Activated naive CD4-positive, alpha-beta T cell treated with anti-CD3 and anti-CD28 coated beads for 36 hours (primary cell): ENCODE measurements at regions not wholly inside any gene's neighbourhood (a gene's known extent, or its start where the extent isn't known, plus 50 kb on each side); places are given as distances from the start of the nearest gene placed in this dataset.

Experiments used
- CTCF ChIA-PET: fragments of 350-600 bp; sonication (Branson Sonifier 250); formaldehyde crosslinking; loops from one replicate; lab custom pipeline; 2021; ENCODE audit warnings: antibody characterized with exemption; lab: Charles Lee
- DNase-seq: peaks from one replicate; pipeline ENCODE4 v3.0.0-alpha.2; 2020
- H3K27ac Mint-ChIP-seq: one replicate; pipeline ENCODE4 v1.8.0; 2021; ENCODE audit warnings: mild to moderate bottlenecking, mixed read lengths
- H3K27me3 Mint-ChIP-seq: one replicate; pipeline ENCODE4 v1.8.0; 2021; ENCODE audit warnings: low read depth, mixed read lengths
- H3K36me3 Mint-ChIP-seq: one replicate; pipeline ENCODE4 v1.8.0; 2021; ENCODE audit warnings: low read depth, mixed read lengths
- H3K4me1 Mint-ChIP-seq: one replicate; pipeline ENCODE4 v1.8.0; 2021; ENCODE audit warnings: low read depth, mixed read lengths
- H3K4me3 Mint-ChIP-seq: one replicate; pipeline ENCODE4 v1.8.0; 2021; ENCODE audit warnings: mild to moderate bottlenecking, moderate library complexity, mixed read lengths
- H3K9me3 Mint-ChIP-seq: one replicate; pipeline ENCODE4 v1.8.0; 2021; ENCODE audit warnings: mixed read lengths
- intact Hi-C: fragments of 100-400 bp; cut with micrococcal nuclease; formaldehyde crosslinking; loops from one replicate; pipeline ENCODE4 v1.15.1; 2023

DNA sequence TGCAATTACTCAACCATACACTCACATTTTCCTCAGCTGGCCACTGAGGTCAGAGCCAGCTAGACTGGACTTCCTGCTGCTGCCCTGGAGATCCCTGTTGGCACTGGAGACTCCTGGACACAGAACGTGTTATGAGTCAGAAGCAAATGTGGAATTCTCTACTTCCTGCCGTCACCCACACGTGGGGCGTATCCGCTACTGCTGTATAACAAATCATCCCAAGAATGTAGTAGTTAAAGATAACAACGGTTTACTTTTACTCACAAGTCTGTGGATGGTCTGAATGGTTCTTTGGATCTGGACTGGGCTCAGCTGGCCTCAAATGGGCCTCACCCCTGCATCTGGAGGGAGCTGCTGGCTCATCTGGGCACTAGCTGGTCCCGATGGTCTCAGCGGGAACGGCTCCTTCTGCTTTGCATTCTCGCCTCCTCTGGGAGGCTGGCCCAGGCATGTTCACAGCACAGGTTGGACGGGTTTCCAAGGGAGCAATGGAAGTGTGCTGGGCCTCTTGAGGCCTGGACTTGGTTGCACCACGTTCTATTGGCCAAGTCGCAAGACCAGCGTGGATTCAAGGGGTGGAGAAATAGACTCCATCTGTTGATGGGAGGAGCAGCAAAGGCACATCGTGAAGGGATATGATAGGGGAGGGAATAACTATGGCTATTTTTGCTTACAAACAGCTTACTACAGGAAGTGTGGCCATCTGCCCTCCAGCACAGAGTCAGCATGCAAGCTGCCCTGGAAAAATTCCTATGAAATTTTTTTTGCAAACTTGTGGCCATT lies 118.5 kb downstream of the SNX5 start:
- Mint-ChIP-seq H3K4me3 (no peak overlapping the region), H3K36me3 (no peaks in the 10 kb centered on the region), H3K4me1 (no peaks in the 10 kb centered on the region), H3K9me3 (no peaks in the 10 kb centered on the region), H3K27me3 (no peaks in the 10 kb centered on the region), H3K27ac (no peak overlapping the region)
- DNase-seq, result no peak
- CTCF ChIA-PET, result no interaction called here
- intact Hi-C loops, result no loop called here

GRCh38 chr20:17849138-17849900 lies 119.3 kb downstream of the SNX5 start:
- intact Hi-C loops, result no loop called here
- no peak overlapping the region for H3K27ac Mint-ChIP-seq
- no peaks in the 10 kb centered on the region for H3K9me3 Mint-ChIP-seq
- H3K4me1 Mint-ChIP-seq, result no peaks in the 10 kb centered on the region
- no peak for DNase-seq
- no peak overlapping the region for H3K4me3 Mint-ChIP-seq
- H3K27me3 Mint-ChIP-seq, result no peaks in the 10 kb centered on the region
- no peaks in the 10 kb centered on the region for H3K36me3 Mint-ChIP-seq
- CTCF ChIA-PET, result no interaction called here

DNA sequence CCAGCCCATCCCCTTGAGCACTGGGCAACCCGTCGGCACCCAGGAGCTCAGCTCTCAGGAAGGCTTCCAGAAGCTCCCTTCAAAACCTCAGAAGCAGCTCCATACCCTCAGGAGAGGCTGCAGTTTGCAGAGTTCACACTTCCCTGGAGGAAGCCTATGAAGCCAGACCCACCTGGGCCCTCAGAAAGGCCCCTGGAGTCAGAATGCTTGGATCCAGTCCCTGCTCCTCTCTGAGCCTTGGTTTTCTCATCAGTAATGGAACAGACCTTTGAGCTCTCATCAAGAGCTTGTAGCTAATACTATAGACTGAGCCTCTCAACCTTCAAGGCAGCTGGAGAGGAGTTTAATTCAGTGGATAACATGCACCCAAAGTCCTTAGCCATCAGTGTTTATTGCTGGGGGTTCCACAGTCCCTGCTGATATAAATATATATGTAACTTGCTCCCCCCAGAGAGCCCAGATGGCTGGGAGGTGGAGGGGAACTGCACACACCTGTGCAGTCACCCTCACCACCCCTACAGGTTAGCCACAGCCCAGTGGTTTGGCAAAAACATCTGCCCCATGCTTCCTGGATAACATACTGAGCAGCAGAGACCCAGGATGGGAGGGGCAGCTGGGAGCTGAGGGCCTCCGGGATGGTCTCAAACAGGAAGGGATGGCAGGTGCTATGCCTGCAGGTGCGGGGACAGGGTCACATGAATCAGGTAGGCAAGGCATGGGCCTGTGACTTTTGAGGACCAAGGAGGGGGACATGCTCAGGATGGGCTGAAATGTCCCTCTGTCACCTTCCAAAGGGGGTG lies 120.1 kb downstream of the SNX5 start:
- CTCF ChIA-PET, result interaction anchor here (0.6 kb wide), 1 partner anchor 20 kb away, joined by 3 read pairs; no protein-coding TSS in a partner anchor
- intact Hi-C loops, result no loop called here
- no peak overlapping the region for H3K4me3 Mint-ChIP-seq
- no peaks in the 10 kb centered on the region for H3K27me3 Mint-ChIP-seq
- H3K9me3 Mint-ChIP-seq, result no peaks in the 10 kb centered on the region
- H3K27ac Mint-ChIP-seq, result no peak overlapping the region
- H3K36me3 Mint-ChIP-seq, result no peaks in the 10 kb centered on the region
- no peak for DNase-seq
- H3K4me1 Mint-ChIP-seq, result no peaks in the 10 kb centered on the region

- Mint-ChIP-seq H3K36me3 (no peaks in the 10 kb centered on the region), H3K4me1 (no peaks in the 10 kb centered on the region), H3K27ac (no peak overlapping the region), H3K27me3 (no peaks in the 10 kb centered on the region), H3K4me3 (no peak overlapping the region), H3K9me3 (no peaks in the 10 kb centered on the region)
- intact Hi-C loops, result no loop called here
- CTCF ChIA-PET, result interaction anchor here (0.6 kb wide), 2 partner anchors 102 to 285 kb away, joined by 3 to 4 read pairs; no protein-coding TSS in a partner anchor
- no peak for DNase-seq
Observed at GRCh38 chr20:17845701-17846475, 122.7 kb downstream of the SNX5 start.

- intact Hi-C loops, result no loop called here
- CTCF ChIA-PET, result no interaction called here
- no peaks in the 10 kb centered on the region for H3K9me3 Mint-ChIP-seq
- no peak for DNase-seq
- H3K27me3 Mint-ChIP-seq, result no peaks in the 10 kb centered on the region
- no peak overlapping the region for H3K27ac Mint-ChIP-seq
- H3K36me3 Mint-ChIP-seq, result no peaks in the 10 kb centered on the region
- H3K4me1 Mint-ChIP-seq, result no peaks in the 10 kb centered on the region
- no peak overlapping the region for H3K4me3 Mint-ChIP-seq
Observed at GRCh38 chr20:17844549-17845298, 123.9 kb downstream of the SNX5 start.

- Mint-ChIP-seq H3K4me3 (no peak overlapping the region), H3K9me3 (no peaks in the 10 kb centered on the region), H3K4me1 (no peaks in the 10 kb centered on the region), H3K36me3 (no peaks in the 10 kb centered on the region), H3K27ac (no peak overlapping the region), H3K27me3 (no peaks in the 10 kb centered on the region)
- no peak for DNase-seq
- intact Hi-C loops, result no loop called here
- CTCF ChIA-PET, result no interaction called here
Observed at GRCh38 chr20:17844133-17844429, 124.5 kb downstream of the SNX5 start.

- CTCF ChIA-PET, result no interaction called here
- Mint-ChIP-seq H3K27ac (no peak overlapping the region), H3K9me3 (no peaks in the 10 kb centered on the region), H3K4me3 (no peak overlapping the region), H3K36me3 (no peaks in the 10 kb centered on the region), H3K4me1 (no peaks in the 10 kb centered on the region), H3K27me3 (no peaks in the 10 kb centered on the region)
- intact Hi-C loops, result no loop called here
- DNase-seq, result peak; percentile 11
Observed at GRCh38 chr20:17843246-17844132, 125.1 kb downstream of the SNX5 start.

- no peak for DNase-seq
- Mint-ChIP-seq H3K27ac (no peak overlapping the region), H3K9me3 (no peaks in the 10 kb centered on the region), H3K4me1 (no peaks in the 10 kb centered on the region), H3K4me3 (no peak overlapping the region), H3K27me3 (no peaks in the 10 kb centered on the region), H3K36me3 (no peaks in the 10 kb centered on the region)
- CTCF ChIA-PET, result no interaction called here
- intact Hi-C loops, result no loop called here
Observed at GRCh38 chr20:17841751-17842215, 126.8 kb downstream of the SNX5 start.

DNA sequence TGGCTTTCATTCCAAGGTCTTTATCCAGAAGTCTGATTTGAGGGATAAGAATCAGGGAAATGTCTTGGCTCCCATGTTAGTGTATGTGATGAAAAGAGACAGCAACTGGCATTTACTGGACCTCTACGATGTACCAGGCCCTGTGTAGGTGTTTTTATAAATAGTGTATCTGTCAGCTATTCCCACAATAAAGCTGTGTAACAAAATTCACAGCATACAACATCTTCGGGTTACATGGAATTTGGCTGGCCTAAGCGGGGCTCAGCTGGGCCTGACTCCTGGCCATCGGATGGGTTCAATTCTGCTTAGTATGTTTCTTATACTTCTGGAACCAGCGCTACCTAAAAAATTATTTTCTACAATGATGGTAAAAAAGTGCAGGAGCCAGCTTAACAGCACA lies 128.2 kb downstream of the SNX5 start:
- H3K4me3 Mint-ChIP-seq, result no peak overlapping the region
- H3K4me1 Mint-ChIP-seq, result no peaks in the 10 kb centered on the region
- H3K27ac Mint-ChIP-seq, result no peak overlapping the region
- no peaks in the 10 kb centered on the region for H3K9me3 Mint-ChIP-seq
- no peaks in the 10 kb centered on the region for H3K36me3 Mint-ChIP-seq
- CTCF ChIA-PET, result interaction anchor here (1.0 kb wide), 1 partner anchor 57 kb away, joined by 3 read pairs; no protein-coding TSS in a partner anchor
- no peaks in the 10 kb centered on the region for H3K27me3 Mint-ChIP-seq
- no peak for DNase-seq
- intact Hi-C loops, result no loop called here

GRCh38 chr20:17838921-17839320 lies 129.7 kb downstream of the SNX5 start:
- Mint-ChIP-seq H3K27ac (no peak overlapping the region), H3K27me3 (no peaks in the 10 kb centered on the region), H3K4me1 (no peaks in the 10 kb centered on the region), H3K36me3 (no peaks in the 10 kb centered on the region), H3K9me3 (no peaks in the 10 kb centered on the region), H3K4me3 (no peak overlapping the region)
- CTCF ChIA-PET, result no interaction called here
- DNase-seq, result no peak
- intact Hi-C loops, result no loop called here

GRCh38 chr20:17837179-17837578 lies 131.4 kb downstream of the SNX5 start:
- intact Hi-C loops, result no loop called here
- no peaks in the 10 kb centered on the region for H3K36me3 Mint-ChIP-seq
- no peak for DNase-seq
- H3K4me3 Mint-ChIP-seq, result no peak overlapping the region
- no peak overlapping the region for H3K27ac Mint-ChIP-seq
- no peaks in the 10 kb centered on the region for H3K27me3 Mint-ChIP-seq
- H3K9me3 Mint-ChIP-seq, result no peaks in the 10 kb centered on the region
- no peaks in the 10 kb centered on the region for H3K4me1 Mint-ChIP-seq
- CTCF ChIA-PET, result no interaction called here
